Neural progenitor cell (in vitro differentiated cells): ENCODE measurements at regions not wholly inside any gene's neighbourhood (a gene's known extent, or its start where the extent isn't known, plus 50 kb on each side); places are given as distances from the start of the nearest gene placed in this dataset.

Experiments
- DNase-seq: peaks from one replicate; pipeline ENCODE4 v3.0.0-alpha.2; 2016; ENCODE audit warnings: low spot score
- H2AFZ ChIP-seq: fragments of 200-600 bp; sonication (generic); replicated peaks from 2 replicates; pipeline ENCODE4 v1.6.1; 2016; ENCODE audit warnings: antibody characterized with exemption
- H3F3A ChIP-seq: fragments of 200-600 bp; sonication (generic); 2 replicates; pipeline ENCODE4 v1.6.1; 2016; ENCODE audit warnings: antibody characterized with exemption, low read depth
- H3K27ac ChIP-seq: fragments of 200-600 bp; sonication (generic); 2 replicates; pipeline ENCODE4 v1.5.1; 2016; ENCODE audit warnings: mild to moderate bottlenecking
- H3K27me3 ChIP-seq: fragments of 200-600 bp; sonication (generic); 2 replicates; pipeline ENCODE4 v1.6.1; 2016; ENCODE audit warnings: mild to moderate bottlenecking, moderate library complexity
- H3K36me3 ChIP-seq: fragments of 200-600 bp; sonication (generic); 2 replicates; pipeline ENCODE4 v1.5.1; 2016
- H3K4me1 ChIP-seq: fragments of 200-600 bp; sonication (generic); 2 replicates; pipeline ENCODE4 v1.6.1; 2016; ENCODE audit warnings: mixed run types
- H3K4me2 ChIP-seq: fragments of 200-600 bp; sonication (generic); 2 replicates; pipeline ENCODE4 v1.6.1; 2016
- H3K4me3 ChIP-seq: fragments of 200-600 bp; sonication (generic); 2 replicates; pipeline ENCODE4 v1.5.1; 2016
- H3K79me2 ChIP-seq: fragments of 200-600 bp; sonication (generic); 2 replicates; pipeline ENCODE4 v1.6.1; 2016; ENCODE audit warnings: low read depth
- H3K9ac ChIP-seq: fragments of 200-600 bp; sonication (generic); 2 replicates; pipeline ENCODE4 v1.6.1; 2016
- H3K9me3 ChIP-seq: fragments of 200-600 bp; sonication (generic); 2 replicates; pipeline ENCODE4 v1.5.1; 2016; ENCODE audit warnings: low read depth
- H4K20me1 ChIP-seq: fragments of 200-600 bp; sonication (generic); 2 replicates; pipeline ENCODE4 v1.6.1; 2016; ENCODE audit warnings: low read depth
- H3K27ac Mint-ChIP-seq: 3 replicates; pipeline ENCODE4 v1.8.0; 2021; ENCODE audit warnings: mixed read lengths
- H3K27me3 Mint-ChIP-seq: 2 replicates; pipeline ENCODE4 v1.8.0; 2022; ENCODE audit warnings: low read depth, mild to moderate bottlenecking, inconsistent platforms, moderate library complexity, mixed read lengths; ENCODE audit not compliant: insufficient read depth
- H3K36me3 Mint-ChIP-seq: 3 replicates; pipeline ENCODE4 v1.8.0; 2021; ENCODE audit warnings: mixed read lengths
- H3K4me1 Mint-ChIP-seq: 3 replicates; pipeline ENCODE4 v1.8.0; 2021; ENCODE audit warnings: mixed read lengths
- H3K4me3 Mint-ChIP-seq: 3 replicates; pipeline ENCODE4 v1.8.0; 2021; ENCODE audit warnings: mild to moderate bottlenecking, moderate library complexity, mixed read lengths
- H3K9me3 Mint-ChIP-seq: 3 replicates; pipeline ENCODE4 v1.8.0; 2020; ENCODE audit warnings: mixed read lengths
- CTCF ChIP-seq: fragments of 200-600 bp; sonication (generic); IDR thresholded peaks from 2 replicates; pipeline ENCODE4 v1.5.1; 2017; ENCODE audit warnings: antibody characterized with exemption, mild to moderate bottlenecking
- EZH2 ChIP-seq: fragments of 200-600 bp; sonication (generic); IDR thresholded peaks from 2 replicates; pipeline ENCODE4 v1.6.1; 2017; ENCODE audit warnings: antibody characterized with exemption, mild to moderate bottlenecking, moderate library complexity
- EZH2phosphoT487 ChIP-seq: fragments of 200-600 bp; sonication (generic); IDR thresholded peaks from 2 replicates; pipeline ENCODE4 v1.6.1; 2017; ENCODE audit warnings: antibody characterized with exemption

- H3K4me2 ChIP-seq, result no peak overlapping the region
- H3K36me3 Mint-ChIP-seq, result peaks cover 5% of the 10 kb centered on the region
- H3K79me2 ChIP-seq, result no peaks in the 10 kb centered on the region
- H4K20me1 ChIP-seq, result no peaks in the 10 kb centered on the region
- peaks cover 42% of the 10 kb centered on the region for H3K27me3 Mint-ChIP-seq
- H3K4me3 Mint-ChIP-seq, result no peak overlapping the region
- H3K4me1 Mint-ChIP-seq, result peaks cover 11% of the 10 kb centered on the region
- H2AFZ ChIP-seq, result no peak overlapping the region
- H3K9ac ChIP-seq, result no peak overlapping the region
- H3K4me1 ChIP-seq, result peaks cover 2% of the 10 kb centered on the region
- no peaks in the 10 kb centered on the region for H3F3A ChIP-seq
- no peaks in the 10 kb centered on the region for H3K36me3 ChIP-seq
- peaks cover 21% of the 10 kb centered on the region for H3K9me3 Mint-ChIP-seq
- H3K27me3 ChIP-seq, result no peaks in the 10 kb centered on the region
- H3K4me3 ChIP-seq, result no peak overlapping the region
- TF ChIP-seq EZH2 (no peak), CTCF (no peak), EZH2phosphoT487 (no peak)
- DNase-seq, result no peak
- H3K9me3 ChIP-seq, result no peaks in the 10 kb centered on the region
- H3K27ac ChIP-seq, result no peak overlapping the region
- H3K27ac Mint-ChIP-seq, result no peak overlapping the region
These were observed 183.6 kb upstream of the RUNX1 start for GRCh38 chr21:35232545-35233176.

- H4K20me1 ChIP-seq, result no peaks in the 10 kb centered on the region
- H3K9ac ChIP-seq, result no peak overlapping the region
- H3K27me3 Mint-ChIP-seq, result peaks cover 30% of the 10 kb centered on the region
- H3K4me1 ChIP-seq, result peaks cover 18% of the 10 kb centered on the region
- no peak overlapping the region for H3K4me3 Mint-ChIP-seq
- H3F3A ChIP-seq, result no peaks in the 10 kb centered on the region
- no peak overlapping the region for H2AFZ ChIP-seq
- no peaks in the 10 kb centered on the region for H3K27me3 ChIP-seq
- H3K27ac ChIP-seq, result no peak overlapping the region
- H3K9me3 Mint-ChIP-seq, result peaks cover 9% of the 10 kb centered on the region
- H3K36me3 Mint-ChIP-seq, result no peaks in the 10 kb centered on the region
- no peak overlapping the region for H3K27ac Mint-ChIP-seq
- H3K36me3 ChIP-seq, result no peaks in the 10 kb centered on the region
- no peaks in the 10 kb centered on the region for H3K9me3 ChIP-seq
- H3K79me2 ChIP-seq, result no peaks in the 10 kb centered on the region
- no peak overlapping the region for H3K4me2 ChIP-seq
- H3K4me3 ChIP-seq, result no peak overlapping the region
- peaks cover 25% of the 10 kb centered on the region for H3K4me1 Mint-ChIP-seq
- TF ChIP-seq EZH2 (no peak), EZH2phosphoT487 (no peak), CTCF (no peak)
- no peak for DNase-seq
These were observed 182.0 kb upstream of the RUNX1 start for GRCh38 chr21:35231090-35231489.

- Histone ChIP-seq H2AFZ (no peak overlapping the region), H3F3A (no peaks in the 10 kb centered on the region), H4K20me1 (no peaks in the 10 kb centered on the region), H3K27me3 (no peaks in the 10 kb centered on the region), H3K9ac (no peak overlapping the region), H3K9me3 (no peaks in the 10 kb centered on the region), H3K27ac (no peak overlapping the region), H3K4me2 (no peak overlapping the region), H3K79me2 (no peaks in the 10 kb centered on the region), H3K36me3 (no peaks in the 10 kb centered on the region), H3K4me3 (no peak overlapping the region), H3K4me1 (peaks cover 22% of the 10 kb centered on the region)
- H3K27me3 Mint-ChIP-seq, result peaks cover 26% of the 10 kb centered on the region
- no peak for DNase-seq
- H3K9me3 Mint-ChIP-seq, result no peaks in the 10 kb centered on the region
- no peaks in the 10 kb centered on the region for H3K36me3 Mint-ChIP-seq
- H3K27ac Mint-ChIP-seq, result no peak overlapping the region
- no peak overlapping the region for H3K4me3 Mint-ChIP-seq
- peaks cover 31% of the 10 kb centered on the region for H3K4me1 Mint-ChIP-seq
- TF ChIP-seq CTCF (no peak), EZH2phosphoT487 (no peak), EZH2 (no peak)
These were observed 180.2 kb upstream of the RUNX1 start for GRCh38 chr21:35229290-35229689.
